Body of pancreas (tissue), 4 donors: ENCODE measurements at regions not wholly inside any gene's neighbourhood (a gene's known extent, or its start where the extent isn't known, plus 50 kb on each side); places are given as distances from the start of the nearest gene placed in this dataset.

Experiments used
- ATAC-seq: fragments of 150-250 bp; one replicate; pipeline ENCODE4 v1.9.1; 2016
- DNase-seq, 4 donors: peaks; one replicate each; pipeline ENCODE4 v3.0.0-alpha.2; 2019
- H3K27ac ChIP-seq, 4 donors: fragments of 200-600 bp; sonication (generic); 1 replicate in 3 of 4; 2 replicates in 1 of 4; pipeline versions ENCODE4 v1.5.1 to v1.6.1; 2016 to 2019; ENCODE audit warnings: mild to moderate bottlenecking in 1 of 4, mixed read lengths in 1 of 4, moderate library complexity in 1 of 4
- H3K27me3 ChIP-seq, 2 donors: fragments of 200-600 bp; sonication (generic); one replicate each; pipeline ENCODE4 v1.6.0; 2016; ENCODE audit warnings: mild to moderate bottlenecking in 1 of 2
- H3K36me3 ChIP-seq, 2 donors: fragments of 200-600 bp; sonication (generic); replicated peaks in 1 of 2; 2 replicates each; pipeline ENCODE4 v1.5.1; 2016; ENCODE audit warnings: low read depth in 2 of 2; ENCODE audit not compliant: insufficient read depth in 1 of 2
- H3K4me1 ChIP-seq: fragments of 200-600 bp; sonication (generic); one replicate; pipeline ENCODE4 v1.6.0; 2016
- H3K4me3 ChIP-seq, 2 donors: fragments of 200-600 bp; sonication (generic); 1 replicate in 1 of 2; 2 replicates in 1 of 2; pipeline ENCODE4 v1.5.1; 2016 to 2019
- H3K9me3 ChIP-seq, 3 donors: fragments of 200-600 bp; sonication (generic); 1 replicate in 2 of 3; 2 replicates in 1 of 3; pipeline ENCODE4 v1.5.1; 2016
- CTCF ChIP-seq, 7 experiments: fragments of 450-650 bp in 4 of 7; fragments of 200-600 bp in 3 of 7; sonication (generic) in 3 of 7; IDR thresholded peaks; one replicate each; pipeline ENCODE4 v1.5.1; 2016 to 2019; ENCODE audit warnings: antibody characterized with exemption in 7 of 7
- POLR2A ChIP-seq, 3 donors: fragments of 450-650 bp; IDR thresholded peaks; one replicate each; pipeline ENCODE4 v1.6.1; 2016; ENCODE audit warnings: antibody characterized with exemption in 3 of 3, mild to moderate bottlenecking in 2 of 3
- WGBS, 2 donors: methylation state at CpG; one replicate each; pipeline ENCODE4 v1.1.5; 2017; 5-methylcytosine and 5-hydroxymethylcytosine counted together
- intact Hi-C: fragments of 100-400 bp; cut with DNase I; formaldehyde crosslinking; loops from one replicate; pipeline ENCODE4 v1.15.1; 2023

- no peaks in the 10 kb centered on the region for H3K9me3 ChIP-seq
These were observed 240.3 kb upstream of the TMPO start for GRCh38 chr12:98275131-98275475.

GRCh38 chr12:98280152-98280551 is 235.2 kb upstream of the TMPO start:
- WGBS, 2 donors, result 75 to 77% methylated on average over 6 of the region's 6 CpGs
- H3K9me3 ChIP-seq, result no peaks in the 10 kb centered on the region
- no peaks in the 10 kb centered on the region for H3K36me3 ChIP-seq
- no peaks in the 10 kb centered on the region for H3K27me3 ChIP-seq
- intact Hi-C loops, result no loop called here
- DNase-seq (no peak), ATAC-seq (no peak)
- H3K4me3 ChIP-seq, result no peak overlapping the region
- TF ChIP-seq CTCF (IDR thresholded peaks at IDR 0.05) (no peak), POLR2A (IDR thresholded peaks at IDR 0.05) (no peak)
- H3K27ac ChIP-seq, result no peak overlapping the region
- H3K4me1 ChIP-seq, result no peaks in the 10 kb centered on the region

More at GRCh38 chr12:98275131-98275475, 240.3 kb upstream of the TMPO start:
- Histone ChIP-seq H3K27me3 (no peaks in the 10 kb centered on the region), H3K27ac (no peak overlapping the region), H3K4me3 (no peak overlapping the region), H3K4me1 (no peaks in the 10 kb centered on the region), H3K36me3 (no peaks in the 10 kb centered on the region)
- ATAC-seq (no peak), DNase-seq (no peak)
- 64 to 81% methylated on average over 4 of the region's 4 CpGs for WGBS, 2 donors
- TF ChIP-seq POLR2A (IDR thresholded peaks at IDR 0.05) (no peak), CTCF (IDR thresholded peaks at IDR 0.05) (no peak)
- intact Hi-C loops, result no loop called here

DNA sequence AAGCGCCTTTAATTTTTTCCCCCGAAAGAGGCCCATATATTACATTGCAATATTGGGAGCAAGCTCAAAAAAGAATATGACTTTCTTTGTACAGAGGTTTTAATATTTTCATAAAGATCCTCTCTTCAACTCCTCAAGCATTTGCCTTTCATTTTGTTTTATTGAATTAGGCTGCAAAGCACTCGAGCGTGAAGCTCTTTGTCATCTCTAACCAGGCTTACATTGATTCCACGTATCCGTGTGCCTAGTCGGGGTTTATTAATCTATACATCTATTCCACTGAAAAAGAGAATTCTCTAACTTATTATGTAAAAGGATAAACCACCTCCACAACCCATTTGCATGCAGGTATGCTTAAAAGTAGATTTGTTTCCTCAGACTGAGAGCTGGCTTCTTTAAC is 234.8 kb upstream of the TMPO start:
- intact Hi-C loops, result no loop called here
- ATAC-seq (no peak), DNase-seq (no peak)
- H3K27ac ChIP-seq, result no peak overlapping the region
- 82 to 86% methylated on average over 7 of the region's 7 CpGs for WGBS, 2 donors
- H3K9me3 ChIP-seq, result no peaks in the 10 kb centered on the region
- H3K36me3 ChIP-seq, result no peaks in the 10 kb centered on the region
- H3K4me3 ChIP-seq, result no peak overlapping the region
- no peaks in the 10 kb centered on the region for H3K27me3 ChIP-seq
- TF ChIP-seq POLR2A (IDR thresholded peaks at IDR 0.05) (no peak), CTCF (IDR thresholded peaks at IDR 0.05) (no peak)
- H3K4me1 ChIP-seq, result no peaks in the 10 kb centered on the region

GRCh38 chr12:98291828-98292227 is 223.6 kb upstream of the TMPO start:
- Histone ChIP-seq H3K27me3 (no peaks in the 10 kb centered on the region), H3K9me3 (no peaks in the 10 kb centered on the region), H3K36me3 (no peaks in the 10 kb centered on the region), H3K4me3 (no peak overlapping the region), H3K4me1 (no peaks in the 10 kb centered on the region), H3K27ac (no peak overlapping the region)
- intact Hi-C loops, result no loop called here
- DNase-seq, result no peak
- 30 to 47% methylated on average over 4 of the region's 4 CpGs for WGBS, 2 donors
- TF ChIP-seq CTCF (IDR thresholded peaks at IDR 0.05) (no peak), POLR2A (IDR thresholded peaks at IDR 0.05) (no peak)
- ATAC-seq, result no peak

DNA sequence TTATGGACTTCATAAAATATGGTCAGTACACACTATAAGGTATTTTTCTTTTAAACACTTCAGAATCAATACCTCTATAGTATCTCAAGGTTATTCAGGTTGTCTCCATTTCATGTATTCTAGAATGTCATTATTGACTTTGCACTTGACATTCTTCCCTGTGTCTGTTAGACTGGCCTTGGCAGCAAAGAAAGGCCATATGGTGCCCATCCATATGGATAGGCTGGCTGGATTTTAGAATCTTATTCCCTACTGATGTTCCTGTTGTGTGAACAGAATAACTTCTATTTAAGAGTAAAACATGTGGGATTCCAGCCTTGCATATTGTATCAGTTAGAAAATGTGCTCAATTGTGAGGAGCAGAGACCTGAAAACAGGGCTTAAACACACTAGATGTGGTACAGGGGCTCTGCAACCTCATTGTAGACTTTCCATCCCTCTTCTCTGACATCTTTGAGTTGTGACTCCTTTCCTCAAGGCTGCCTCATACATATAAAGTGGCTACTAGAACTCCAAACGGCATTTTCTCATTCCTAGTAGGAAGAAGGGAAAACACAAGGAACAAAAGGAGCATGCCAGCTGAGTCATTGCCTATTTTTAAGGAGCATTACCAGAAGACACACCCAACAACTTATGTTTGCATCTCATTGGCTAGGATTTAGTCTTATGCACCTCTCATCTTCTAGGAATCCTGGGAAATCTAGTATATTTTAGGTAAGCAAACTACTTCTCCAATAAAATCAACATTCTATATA is 221.2 kb upstream of the TMPO start:
- no peak for ATAC-seq
- no peak for DNase-seq
- Histone ChIP-seq H3K9me3 (no peaks in the 10 kb centered on the region), H3K4me3 (no peak overlapping the region), H3K27me3 (no peaks in the 10 kb centered on the region), H3K27ac (no peak overlapping the region), H3K36me3 (no peaks in the 10 kb centered on the region), H3K4me1 (no peaks in the 10 kb centered on the region)
- 41 to 42% methylated on average over 1 of the region's 1 CpG for WGBS, 2 donors
- no peak for TF ChIP-seq POLR2A (IDR thresholded peaks at IDR 0.05)
- no peak for TF ChIP-seq CTCF (IDR thresholded peaks at IDR 0.05)
- intact Hi-C loops, result no loop called here
